NOMO-1 (cell line): ENCODE measurements at regions not wholly inside any gene's neighbourhood (a gene's known extent, or its start where the extent isn't known, plus 50 kb on each side); places are given as distances from the start of the nearest gene placed in this dataset.
"Not testable (repeated sequence)": the region's sequence is repeated elsewhere in the genome, so short reads cannot be mapped to it uniquely, and the experiment has no call there.

ENCODE experiments used
- DNase-seq, 2 experiments: peaks; one replicate each; lab custom pipeline; 2025; ENCODE audit not compliant: unreplicated experiment in 2 of 2; lab: John Stamatoyannopoulos, UW

DNA sequence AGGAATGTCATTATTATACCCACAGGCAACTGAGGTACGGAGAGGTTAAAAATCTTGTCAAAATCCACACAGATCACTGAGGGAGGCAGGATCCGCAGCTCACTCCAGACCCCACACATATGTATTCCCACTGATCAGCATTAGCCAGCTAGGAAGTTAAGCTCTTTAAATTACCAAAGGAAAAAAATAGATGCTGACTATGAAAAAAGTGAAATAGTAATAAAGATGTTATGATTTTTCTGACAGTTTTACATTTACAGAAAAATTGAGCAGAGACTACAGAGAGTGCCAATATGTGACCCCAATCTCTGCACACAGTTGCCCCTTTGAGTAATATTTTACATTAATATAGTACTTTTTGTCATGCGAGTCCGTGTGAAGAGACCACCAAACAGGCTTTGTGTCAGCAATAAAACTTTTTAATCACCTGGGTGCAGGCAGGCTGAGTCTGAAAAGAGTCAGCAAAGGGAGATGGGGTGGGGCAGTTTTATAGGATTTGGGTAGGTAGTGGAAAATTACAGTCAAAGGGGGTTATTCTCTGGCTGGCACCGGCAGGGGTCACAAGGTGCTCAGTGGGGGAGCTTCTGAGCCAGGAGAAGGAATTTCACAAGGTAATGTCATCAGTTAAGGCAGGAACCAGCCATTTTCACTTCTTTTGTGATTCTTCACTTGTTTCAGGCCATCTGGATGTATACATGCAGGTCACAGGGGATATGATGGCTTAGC lies 61.9 kb upstream of the NAA35 start:
- not testable (repeated sequence) for DNase-seq

DNA sequence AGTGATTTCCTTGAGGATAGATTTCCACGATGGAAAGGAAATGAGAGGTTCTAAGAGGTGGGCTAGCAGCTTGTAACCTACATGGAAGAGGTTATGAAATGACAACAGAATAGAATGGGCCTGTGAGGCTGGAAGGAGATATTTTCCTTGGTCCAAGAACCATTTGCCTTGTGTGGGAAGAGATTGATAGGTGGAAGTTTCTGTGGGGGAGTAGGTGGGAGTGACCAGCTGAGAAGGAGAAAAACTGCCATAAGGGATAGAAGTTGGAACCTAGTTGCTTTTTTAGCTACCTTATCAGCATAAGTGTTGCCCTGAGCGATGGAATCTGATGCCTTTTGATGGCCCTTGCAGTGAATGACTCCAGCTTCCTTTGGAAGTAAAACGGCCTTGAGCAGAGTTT lies 60.4 kb upstream of the NAA35 start:
- not testable (repeated sequence) for DNase-seq

DNA sequence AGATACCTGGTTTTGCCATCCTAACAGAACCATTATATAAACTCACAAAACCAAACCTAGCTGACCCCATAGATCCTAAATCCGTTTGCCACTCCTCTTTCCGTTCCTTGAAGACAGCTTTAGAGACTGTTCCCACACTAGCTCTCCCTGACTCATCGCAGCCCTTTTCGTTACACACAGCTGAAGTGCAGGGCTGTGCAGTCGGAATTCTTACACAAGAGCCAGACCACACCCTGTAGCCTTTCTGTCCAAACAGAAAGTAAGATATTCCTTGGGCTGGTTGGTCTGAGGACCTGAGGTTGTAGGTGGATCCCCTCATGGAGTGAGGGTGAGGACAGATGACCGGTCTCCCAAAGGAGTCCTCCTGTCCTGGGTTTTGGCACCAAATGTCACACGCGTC lies 56.7 kb upstream of the NAA35 start:
- peak in 1 of 2 experiments; percentile 10 for DNase-seq

DNA sequence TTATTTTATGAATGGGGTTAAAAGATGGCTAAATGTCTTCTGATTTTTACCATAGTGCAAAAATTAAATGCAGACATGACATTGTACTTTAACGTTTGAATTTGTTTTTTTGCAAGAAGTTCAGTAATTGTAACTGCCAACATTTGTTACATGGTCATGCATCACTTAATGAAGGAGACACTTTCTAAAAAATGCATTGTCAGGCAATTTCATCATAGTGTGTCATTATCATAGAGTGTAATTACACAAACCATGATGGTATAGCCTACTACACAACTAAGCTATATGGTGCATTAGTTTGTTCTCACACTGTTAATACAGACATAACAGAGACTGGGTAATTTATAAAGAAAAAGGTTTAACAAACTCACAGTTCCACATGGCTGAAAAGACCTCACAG lies 50.0 kb upstream of the NAA35 start:
- DNase-seq: no peak
